K562 (cell line): ENCODE measurements at regions not wholly inside any gene's neighbourhood (a gene's known extent, or its start where the extent isn't known, plus 50 kb on each side); places are given as distances from the start of the nearest gene placed in this dataset.

Experiments
- CBX3 ChIP-seq, 2 experiments: IDR thresholded peaks; 1 replicate in 1 of 2; 2 replicates in 1 of 2; pipeline ENCODE4 v1.6.1; 2012; ENCODE audit warnings: inconsistent platforms in 2 of 2, low read length in 2 of 2, borderline replicate concordance in 1 of 2, control low read depth in 1 of 2
- DLX4 ChIP-seq: fragments of 250-450 bp; sonication (Bioruptor Pico); IDR thresholded peaks from 2 replicates; pipeline ENCODE4 v1.6.1; 2021; ENCODE audit warnings: mild to moderate bottlenecking
- HDAC2 ChIP-seq: fragments of 450-650 bp; IDR thresholded peaks from 2 replicates; pipeline ENCODE4 v1.6.1; 2016; ENCODE audit warnings: mild to moderate bottlenecking
- HMGXB4 ChIP-seq: sonication (generic); formaldehyde crosslinking; IDR thresholded peaks from 2 replicates; pipeline ENCODE4 v1.8.1; 2023; ENCODE audit warnings: mild to moderate bottlenecking, missing genetic modification reagents
- HSF4 ChIP-seq: fragments of 250-450 bp; sonication (Bioruptor Pico); IDR thresholded peaks from 2 replicates; pipeline ENCODE4 v2.1.2; 2022; ENCODE audit warnings: mild to moderate bottlenecking, moderate library complexity, borderline replicate concordance
- POLR2AphosphoS5 ChIP-seq: IDR thresholded peaks from 2 replicates; pipeline ENCODE4 v1.6.1; 2011; ENCODE audit warnings: mild to moderate bottlenecking, low read depth, low read length, moderate library complexity; ENCODE audit not compliant: control insufficient read depth, insufficient read depth
- PREB ChIP-seq: sonication (generic); formaldehyde crosslinking; IDR thresholded peaks from 2 replicates; pipeline ENCODE4 v1.8.1; 2023; ENCODE audit warnings: mild to moderate bottlenecking, missing genetic modification reagents
- RFX5 ChIP-seq: IDR thresholded peaks from 2 replicates; pipeline ENCODE4 v1.6.1; 2011; ENCODE audit warnings: low read depth, mild to moderate bottlenecking, improper control_type of control experiment, low read length
- SP1 ChIP-seq: sonication (generic); formaldehyde crosslinking; IDR thresholded peaks from 2 replicates; pipeline ENCODE4 v1.8.1; 2022; ENCODE audit warnings: mild to moderate bottlenecking, missing genetic modification reagents
- USF2 ChIP-seq: sonication (generic); formaldehyde crosslinking; IDR thresholded peaks from 2 replicates; pipeline ENCODE4 v1.5.0; 2020; ENCODE audit warnings: missing genetic modification reagents
- ZNF75A ChIP-seq: fragments of 450-650 bp; formaldehyde crosslinking; IDR thresholded peaks from 2 replicates; pipeline ENCODE4 v1.4.0; 2020; ENCODE audit warnings: mild to moderate bottlenecking

GRCh38 chr15:37793851-37794250 is 140.6 kb upstream of the TMCO5A start:
- no peak for TF ChIP-seq ZNF75A (CRISPR knock-in tag)
- no peak for TF ChIP-seq HDAC2
- no peak for TF ChIP-seq HSF4
- TF ChIP-seq HMGXB4 (CRISPR knock-in tag) = no peak
- TF ChIP-seq PREB (CRISPR knock-in tag) = no peak
- TF ChIP-seq SP1 (CRISPR knock-in tag) = no peak
- TF ChIP-seq CBX3 (IDR thresholded peaks at IDR 0.05; ENCODE audit: borderline replicate concordance in 1 of 2, low read length in 2 of 2) = no peak
- no peak for TF ChIP-seq RFX5
- TF ChIP-seq USF2 (CRISPR knock-in tag) = no peak
- TF ChIP-seq POLR2AphosphoS5 = no peak
- no peak for TF ChIP-seq DLX4
